PC-3 (cell line): ENCODE measurements at regions not wholly inside any gene's neighbourhood (a gene's known extent, or its start where the extent isn't known, plus 50 kb on each side); places are given as distances from the start of the nearest gene placed in this dataset.

Experiments used
- ATAC-seq: fragments of 200-7000 bp; cut with Tn5 transposase; 2 replicates; pipeline ENCODE4 v1.9.1; 2020; ENCODE audit warnings: mild to moderate bottlenecking, moderate library complexity
- BruUV-seq: library from RNA; stranded (reverse); fragments of 400-500 nt; replicated peaks from 2 replicates; lab custom pipeline; 2021; lab: Mats Ljungman, UMichigan
- CTCF ChIA-PET: fragments of 300-600 bp; sonication (Branson Sonifier 250); formaldehyde crosslinking; loops from one replicate; lab custom pipeline; 2022; ENCODE audit warnings: antibody characterized with exemption; lab: Charles Lee
- POLR2A ChIA-PET: fragments of 300-600 bp; sonication (Branson Sonifier 250); formaldehyde crosslinking; loops from one replicate; lab custom pipeline; 2022; ENCODE audit warnings: antibody characterized with exemption; ENCODE audit not compliant: unreplicated experiment; lab: Charles Lee
- DNase-seq: peaks from one replicate; pipeline ENCODE4 v3.0.0-alpha.2; 2015
- H2AFZ ChIP-seq: fragments of 300-600 bp; sonication (generic); 2 replicates; pipeline ENCODE4 v1.6.0; 2016; ENCODE audit warnings: antibody characterized with exemption, low read length
- H3F3A ChIP-seq: fragments of 300-600 bp; sonication (generic); one replicate; pipeline ENCODE4 v1.6.0; 2017; ENCODE audit warnings: antibody characterized with exemption, low read length, control low read depth, mild to moderate bottlenecking; ENCODE audit not compliant: unreplicated experiment
- H3K27ac ChIP-seq: fragments of 300-600 bp; sonication (generic); 2 replicates; pipeline ENCODE4 v1.5.1; 2016; ENCODE audit warnings: mild to moderate bottlenecking, low read length
- H3K27me3 ChIP-seq: fragments of 300-600 bp; sonication (generic); 2 replicates; pipeline ENCODE4 v1.6.1; 2016; ENCODE audit warnings: low read length, mixed read lengths
- H3K36me3 ChIP-seq: fragments of 300-600 bp; sonication (generic); 2 replicates; pipeline ENCODE4 v1.6.1; 2016; ENCODE audit warnings: low read depth, mixed run types, low read length, mixed read lengths
- H3K4me1 ChIP-seq: fragments of 300-600 bp; sonication (generic); 2 replicates; pipeline ENCODE4 v1.5.1; 2016; ENCODE audit warnings: low read length; ENCODE audit not compliant: insufficient read depth
- H3K4me2 ChIP-seq: fragments of 300-600 bp; sonication (generic); 2 replicates; pipeline ENCODE4 v1.6.0; 2016; ENCODE audit warnings: low read length
- H3K4me3 ChIP-seq: fragments of 300-600 bp; sonication (generic); 2 replicates; pipeline ENCODE4 v1.5.1; 2016; ENCODE audit warnings: mild to moderate bottlenecking, low read length, mixed read lengths
- H3K79me2 ChIP-seq: fragments of 300-600 bp; sonication (generic); 2 replicates; pipeline ENCODE4 v1.6.1; 2017; ENCODE audit warnings: low read length, mixed read lengths
- H3K9ac ChIP-seq: fragments of 300-600 bp; sonication (generic); 2 replicates; pipeline ENCODE4 v1.6.0; 2016; ENCODE audit warnings: mild to moderate bottlenecking, low read length
- H3K9me2 ChIP-seq: fragments of 300-600 bp; sonication (generic); replicated peaks from 2 replicates; pipeline ENCODE4 v1.6.1; 2016; ENCODE audit warnings: mixed run types, low read length, mixed read lengths
- H3K9me3 ChIP-seq: fragments of 300-600 bp; sonication (generic); 2 replicates; pipeline ENCODE4 v1.6.1; 2016; ENCODE audit warnings: low read length, mixed read lengths
- H4K20me1 ChIP-seq: fragments of 300-600 bp; sonication (generic); 2 replicates; pipeline ENCODE4 v1.6.1; 2016; ENCODE audit warnings: low read length, mixed read lengths
- CTCF ChIP-seq: fragments of 300-600 bp; sonication (generic); conservative IDR thresholded peaks from 2 replicates; pipeline ENCODE4 v1.5.1; 2017; ENCODE audit warnings: antibody characterized with exemption, low read depth, mild to moderate bottlenecking, low read length
- EZH2 ChIP-seq: fragments of 300-600 bp; sonication (generic); IDR thresholded peaks from one replicate; pipeline ENCODE4 v1.6.1; 2017; ENCODE audit warnings: antibody characterized with exemption, mild to moderate bottlenecking, low read length; ENCODE audit not compliant: unreplicated experiment
- EZH2phosphoT487 ChIP-seq: fragments of 300-600 bp; sonication (generic); IDR thresholded peaks from 2 replicates; pipeline ENCODE4 v1.6.1; 2018; ENCODE audit warnings: mild to moderate bottlenecking, antibody characterized with exemption, low read length, borderline replicate concordance
- intact Hi-C: fragments of 100-400 bp; cut with micrococcal nuclease; formaldehyde crosslinking; loops from 2 replicates; pipeline ENCODE4 v1.9.0; 2023

- BruUV-seq, result no TSS peak
Measured at GRCh38 chr2:122023059-122023864, 267.8 kb downstream of the TSN start.

GRCh38 chr2:122027510-122028217 is 272.2 kb downstream of the TSN start:
- Histone ChIP-seq H3K36me3 (no peaks in the 10 kb centered on the region), H3K4me3 (no peak overlapping the region), H3K9me2 (no peaks in the 10 kb centered on the region), H3F3A (no peaks in the 10 kb centered on the region), H3K4me2 (no peak overlapping the region), H3K9ac (no peak overlapping the region), H3K9me3 (no peaks in the 10 kb centered on the region), H3K27ac (no peak overlapping the region), H3K27me3 (peaks cover 71% of the 10 kb centered on the region), H3K79me2 (no peaks in the 10 kb centered on the region), H4K20me1 (no peaks in the 10 kb centered on the region), H2AFZ (no peak overlapping the region), H3K4me1 (no peaks in the 10 kb centered on the region)
- intact Hi-C loops, result no loop called here
- no TSS peak for BruUV-seq
- DNase-seq, result no peak
- POLR2A ChIA-PET, result no interaction called here
- no peak for TF ChIP-seq CTCF
- no peak for TF ChIP-seq EZH2phosphoT487
- TF ChIP-seq EZH2, result no peak
- no peak for ATAC-seq
- CTCF ChIA-PET, result no interaction called here

More at GRCh38 chr2:122023059-122023864, 267.8 kb downstream of the TSN start:
- Histone ChIP-seq H2AFZ (no peak overlapping the region), H3K4me2 (no peak overlapping the region), H3K4me1 (no peaks in the 10 kb centered on the region), H3K36me3 (no peaks in the 10 kb centered on the region), H3K27me3 (peaks cover 79% of the 10 kb centered on the region), H3F3A (no peaks in the 10 kb centered on the region), H3K9me3 (no peaks in the 10 kb centered on the region), H3K79me2 (no peaks in the 10 kb centered on the region), H3K9me2 (no peaks in the 10 kb centered on the region), H4K20me1 (no peaks in the 10 kb centered on the region), H3K9ac (no peak overlapping the region), H3K27ac (no peak overlapping the region), H3K4me3 (no peak overlapping the region)
- TF ChIP-seq CTCF, result no peak
- TF ChIP-seq EZH2, result no peak
- TF ChIP-seq EZH2phosphoT487, result no peak
- ATAC-seq, result no peak
- ChIA-PET POLR2A (no interaction called here), CTCF (no interaction called here)
- DNase-seq, result no peak
- intact Hi-C loops, result no loop called here
